GM19452 (cell line): ENCODE measurements at regions not wholly inside any gene's neighbourhood (a gene's known extent, or its start where the extent isn't known, plus 50 kb on each side); places are given as distances from the start of the nearest gene placed in this dataset.

Experiments used
- ATAC-seq: cut with Tn5 transposase; IDR thresholded peaks from one replicate; pipeline ENCODE4 v1.9.1; 2021; ENCODE audit not compliant: unreplicated experiment

DNA sequence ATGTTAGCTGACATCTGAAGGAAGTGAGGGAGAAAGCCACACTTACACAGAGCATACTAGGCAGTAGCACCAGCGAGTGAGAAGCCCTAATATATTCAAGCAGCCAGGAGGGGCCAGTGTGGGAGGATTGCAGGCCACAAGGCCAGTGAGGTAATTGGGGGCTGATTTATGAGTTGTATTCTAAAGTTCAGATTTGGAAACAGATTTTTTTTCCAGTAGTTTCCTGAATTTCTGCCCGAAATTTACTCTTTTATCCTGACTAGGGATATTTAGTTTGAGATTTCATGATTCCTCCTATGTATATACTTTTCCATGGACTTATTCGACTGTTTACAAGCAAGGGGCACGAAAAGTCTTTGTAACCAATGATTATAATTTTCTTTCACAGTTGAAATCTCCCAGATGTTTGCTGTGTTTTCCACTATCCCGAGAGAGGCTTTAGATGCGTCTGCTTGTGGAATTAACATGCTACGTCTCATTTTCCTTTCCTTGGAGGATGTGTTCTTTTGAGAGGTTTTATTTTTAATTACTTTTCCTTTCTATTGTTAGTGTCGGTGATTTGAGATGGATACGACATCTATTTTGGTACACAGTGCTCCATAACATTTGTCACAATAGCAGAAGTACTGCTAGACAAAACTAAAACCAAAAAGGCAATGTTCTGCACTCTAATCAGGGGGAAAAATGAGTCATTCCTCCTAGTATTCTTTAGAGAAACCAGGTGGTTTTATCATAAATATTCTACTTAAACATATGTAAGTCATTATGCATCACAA lies 356.3 kb upstream of the HSF2 start:
- ATAC-seq, result no peak

DNA sequence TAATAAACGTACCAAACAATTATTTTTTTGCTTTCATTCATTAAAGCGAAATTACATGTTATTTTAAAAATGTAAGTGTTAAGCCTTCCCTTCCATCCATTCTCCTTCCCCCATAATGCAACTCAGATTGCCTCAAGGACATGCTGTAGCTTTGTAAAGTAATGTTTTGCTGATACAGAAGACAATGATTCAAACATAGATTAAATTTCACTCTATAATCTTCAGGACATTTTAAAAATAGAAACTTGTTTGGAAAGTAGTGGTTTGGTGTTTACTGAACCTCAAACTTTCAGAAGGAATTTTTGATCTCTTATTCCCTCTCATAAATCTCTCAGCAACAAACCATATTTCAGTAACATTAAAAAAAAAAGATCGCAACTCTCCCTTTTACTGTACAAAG lies 350.9 kb upstream of the HSF2 start:
- no peak for ATAC-seq

GRCh38 chr6:122049341-122049740 lies 350.1 kb upstream of the HSF2 start:
- ATAC-seq, result no peak

DNA sequence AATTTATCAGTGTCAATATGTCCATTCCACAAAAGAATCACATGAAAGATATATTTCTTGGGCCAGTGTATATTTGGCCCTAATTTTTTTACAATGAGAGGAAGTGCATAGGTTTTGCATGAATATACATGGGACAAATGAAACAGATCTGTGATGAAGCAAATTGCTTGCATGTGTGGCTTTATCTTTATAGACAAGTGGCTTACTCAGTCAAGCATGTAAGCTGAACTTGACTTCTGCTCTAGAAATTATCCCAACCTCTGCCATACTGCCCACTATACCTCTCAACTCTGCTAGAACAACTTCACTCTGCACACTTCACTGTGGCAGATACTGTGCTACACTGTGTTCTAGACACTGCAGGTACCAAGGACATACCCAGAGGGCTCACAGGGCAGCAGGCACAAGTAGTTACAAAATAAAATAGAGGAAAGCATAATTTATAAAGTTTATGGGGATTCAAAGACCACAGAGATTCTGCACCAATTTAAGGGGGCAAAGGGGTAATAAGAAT lies 349.2 kb upstream of the HSF2 start:
- no peak for ATAC-seq

- no peak for ATAC-seq
Measured at GRCh38 chr6:122052346-122052900, 347.0 kb upstream of the HSF2 start.

DNA sequence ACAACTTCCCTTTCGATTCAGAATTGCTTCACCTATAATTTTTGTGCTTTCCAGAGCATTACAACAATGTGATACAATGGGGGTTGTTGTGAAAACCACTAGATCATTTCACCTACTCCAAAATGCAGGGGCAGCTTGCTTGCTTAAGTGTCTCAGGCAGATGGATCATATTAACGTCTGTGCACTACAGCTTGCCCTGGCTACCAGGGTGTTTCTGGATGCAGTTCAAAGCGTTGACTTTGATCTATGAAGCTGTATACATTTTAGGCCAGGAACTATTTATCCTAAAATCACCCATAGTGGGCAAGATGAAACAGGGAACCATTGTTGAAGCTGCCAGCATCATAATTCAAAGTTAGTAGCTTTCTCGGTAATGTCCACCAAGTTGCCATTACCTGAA lies 339.5 kb upstream of the HSF2 start:
- no peak for ATAC-seq

DNA sequence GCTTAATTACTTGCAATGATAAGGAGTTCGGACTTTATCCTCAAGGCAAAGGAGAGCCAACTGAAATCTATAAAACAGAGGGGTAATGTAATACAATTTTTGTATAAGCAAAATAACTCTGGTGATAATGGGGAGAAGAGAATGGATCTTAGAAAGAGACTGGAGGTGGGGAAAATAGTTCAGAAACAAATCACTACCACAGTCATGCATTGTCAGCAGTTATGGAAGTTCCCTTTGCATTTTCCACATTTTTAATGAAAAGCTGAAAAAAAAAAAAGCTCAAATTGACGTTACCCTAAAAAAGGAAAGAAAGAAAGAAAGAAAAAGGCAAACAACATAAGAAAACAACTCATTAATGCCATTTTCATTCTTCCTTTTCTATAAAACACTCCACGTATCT lies 337.6 kb upstream of the HSF2 start:
- ATAC-seq, result no peak

- ATAC-seq, result no peak
Measured at GRCh38 chr6:122063076-122063475, 336.4 kb upstream of the HSF2 start.

DNA sequence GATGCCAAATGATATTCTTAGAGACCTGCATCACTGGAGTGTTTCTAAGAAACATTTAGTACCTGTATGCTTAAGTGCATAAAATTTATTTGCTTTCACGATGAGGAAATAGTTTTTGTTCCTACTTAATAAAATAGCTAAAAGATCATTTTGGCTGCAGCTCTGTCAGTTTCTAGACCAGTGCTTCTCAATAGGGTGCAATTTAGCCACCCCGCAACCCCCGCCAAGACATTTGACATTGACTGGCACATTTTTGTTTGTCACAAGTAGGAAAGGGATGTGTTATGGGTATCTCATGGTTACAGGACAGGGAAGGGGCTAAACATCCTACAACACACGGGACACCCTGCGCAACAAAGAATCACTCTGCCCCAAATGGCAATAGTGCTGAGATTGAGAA lies 335.7 kb upstream of the HSF2 start:
- no peak for ATAC-seq

DNA sequence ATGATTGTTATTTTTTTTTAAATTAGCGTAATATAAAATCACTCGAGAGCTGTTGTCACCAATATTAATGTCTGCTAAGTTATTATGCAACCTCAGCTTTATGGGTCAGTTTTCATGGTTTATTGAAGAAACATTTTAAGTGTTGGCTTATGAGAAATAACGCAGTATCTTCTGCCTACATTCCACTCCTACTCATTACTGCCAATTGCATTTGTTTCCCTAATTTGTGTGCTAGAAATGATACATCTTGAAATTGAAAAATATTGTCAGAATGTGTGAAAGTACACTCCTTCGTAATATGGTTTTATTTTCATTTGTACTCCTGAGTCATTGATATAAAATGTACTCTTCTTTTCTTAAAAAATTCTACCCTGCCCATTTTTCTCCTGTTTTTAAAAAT lies 333.3 kb upstream of the HSF2 start:
- ATAC-seq, result no peak

DNA sequence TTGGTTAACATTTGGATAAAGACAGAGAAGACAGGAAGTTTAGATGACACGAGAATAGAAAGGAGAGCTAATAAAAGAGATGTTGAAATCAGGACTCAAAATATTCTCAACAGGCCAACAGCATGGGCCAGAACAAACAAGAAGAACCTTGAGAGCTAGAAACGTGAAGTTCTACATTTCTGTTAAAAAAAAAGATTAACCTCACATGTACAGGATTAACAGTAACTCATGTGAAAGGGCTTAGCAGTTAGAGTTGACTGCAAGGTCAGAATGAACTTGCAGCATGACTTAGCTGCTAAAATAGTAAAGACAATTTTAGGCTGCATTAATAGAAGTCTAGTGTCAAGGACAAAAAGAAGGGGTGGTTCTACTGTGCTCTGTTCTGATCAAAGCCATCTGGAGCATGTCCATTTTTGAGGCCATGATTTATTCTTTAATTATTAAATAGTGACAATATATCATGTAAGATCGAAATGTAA lies 331.1 kb upstream of the HSF2 start:
- ATAC-seq, result no peak

GRCh38 chr6:122069932-122070331 lies 329.5 kb upstream of the HSF2 start:
- no peak for ATAC-seq

- ATAC-seq, result no peak
Measured at GRCh38 chr6:122072014-122072647, 327.3 kb upstream of the HSF2 start.

GRCh38 chr6:122075084-122075838 lies 324.2 kb upstream of the HSF2 start:
- ATAC-seq, result no peak

- no peak for ATAC-seq
Measured at GRCh38 chr6:122075917-122076316, 323.5 kb upstream of the HSF2 start.

GRCh38 chr6:122077603-122078002 lies 321.8 kb upstream of the HSF2 start:
- ATAC-seq, result no peak

DNA sequence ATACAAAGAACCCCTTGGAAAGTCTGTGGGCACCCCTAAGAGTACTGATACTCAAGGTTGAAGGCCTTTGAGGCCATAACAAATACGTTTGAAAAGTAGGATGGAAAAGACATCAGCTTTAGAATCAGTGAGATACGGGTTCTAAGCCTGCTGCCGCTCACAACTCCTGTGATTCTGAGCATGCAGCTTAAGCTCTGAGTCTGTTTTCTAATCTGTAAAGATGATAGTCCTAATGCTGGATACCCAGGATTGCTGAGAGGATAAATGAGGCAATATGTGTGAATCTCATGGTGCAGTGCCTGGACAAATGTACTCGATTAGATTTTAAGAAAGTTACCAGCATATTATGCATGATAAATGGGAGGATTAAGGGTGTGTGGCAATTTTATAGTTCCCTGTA lies 321.0 kb upstream of the HSF2 start:
- ATAC-seq, result no peak

GRCh38 chr6:122079916-122080315 lies 319.5 kb upstream of the HSF2 start:
- no peak for ATAC-seq

DNA sequence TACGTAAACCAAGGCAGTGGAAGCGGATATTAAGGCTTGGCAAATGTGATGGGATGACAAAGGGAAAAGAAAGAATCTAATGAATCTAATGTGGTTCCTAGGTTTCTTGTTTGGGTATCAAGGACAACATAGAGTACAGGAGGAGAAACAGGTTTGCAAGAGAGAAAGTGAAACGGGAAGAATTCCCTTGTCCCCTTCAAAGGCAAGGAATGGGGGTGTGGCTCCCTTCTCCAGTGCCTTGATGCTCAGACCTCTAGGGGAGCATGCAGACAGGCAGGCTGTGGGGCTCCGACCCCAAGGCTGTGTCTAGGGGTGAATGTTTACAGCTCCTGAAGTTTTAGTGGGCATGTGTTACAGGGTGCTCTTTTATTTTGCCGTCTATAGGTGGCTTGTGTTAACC lies 317.5 kb upstream of the HSF2 start:
- no peak for ATAC-seq

- no peak for ATAC-seq
Measured at GRCh38 chr6:122082370-122082769, 317.1 kb upstream of the HSF2 start.

GRCh38 chr6:122092366-122092765 lies 307.1 kb upstream of the HSF2 start:
- ATAC-seq, result no peak
